ENCODE measurements at regions not wholly inside any gene's neighbourhood (a gene's known extent, or its start where the extent isn't known, plus 50 kb on each side); places are given as distances from the start of the nearest gene placed in this dataset.

GRCh38 chr10:78471723-78472550, 438.3 kb downstream of the RPS24 start:
- no peak overlapping the region for H3K27ac ChIP-seq

GRCh38 chr10:78472551-78472890, 438.9 kb downstream of the RPS24 start:
- Histone ChIP-seq H3K9me3 (no peaks in the 10 kb centered on the region), H3K27ac (no peak overlapping the region), H3K4me1 (no peaks in the 10 kb centered on the region), H3K4me3 (no peak overlapping the region), H3K27me3 (peaks cover 0 to 15% (median 0%) of the 10 kb centered on the region in 7 donors), H3K36me3 (no peaks in the 10 kb centered on the region)
- ATAC-seq, result no peak
- DNase-seq, result no peak
- intact Hi-C loops (cut with DNase I), result no loop called here
- 73 to 76% methylated on average over 7 of the region's 7 CpGs for WGBS, 2 donors
- no peak for TF ChIP-seq CTCF (IDR thresholded peaks at IDR 0.05)

More at GRCh38 chr10:78471723-78472550, 438.3 kb downstream of the RPS24 start:
- H3K9me3 ChIP-seq, result no peaks in the 10 kb centered on the region
- peaks cover 0 to 9% (median 0%) of the 10 kb centered on the region in 7 donors for H3K27me3 ChIP-seq
- TF ChIP-seq CTCF (IDR thresholded peaks at IDR 0.05), result no peak
- DNase-seq (no peak), ATAC-seq (no peak)
- no peak overlapping the region for H3K4me3 ChIP-seq
- no peaks in the 10 kb centered on the region for H3K4me1 ChIP-seq
- WGBS, 2 donors, result 80 to 86% methylated on average over 11 of the region's 11 CpGs
- intact Hi-C loops (cut with DNase I), result no loop called here
- no peaks in the 10 kb centered on the region for H3K36me3 ChIP-seq

GRCh38 chr10:78473006-78473405, 439.3 kb downstream of the RPS24 start:
- Histone ChIP-seq H3K4me3 (no peak overlapping the region), H3K27me3 (peaks cover 0 to 20% (median 0%) of the 10 kb centered on the region in 7 donors), H3K4me1 (no peaks in the 10 kb centered on the region), H3K36me3 (no peaks in the 10 kb centered on the region), H3K27ac (no peak overlapping the region), H3K9me3 (no peaks in the 10 kb centered on the region)
- intact Hi-C loops (cut with DNase I), result no loop called here
- no peak for TF ChIP-seq CTCF (IDR thresholded peaks at IDR 0.05)
- DNase-seq, result no peak
- ATAC-seq, result no peak
- WGBS, 2 donors, result 68 to 74% methylated on average over 7 of the region's 7 CpGs

GRCh38 chr10:78474743-78475142, 441.1 kb downstream of the RPS24 start:
- no peak for DNase-seq
- no peak for TF ChIP-seq CTCF (IDR thresholded peaks at IDR 0.05)
- H3K27me3 ChIP-seq, result peaks cover 0 to 28% (median 0%) of the 10 kb centered on the region in 7 donors
- no peaks in the 10 kb centered on the region for H3K9me3 ChIP-seq
- H3K36me3 ChIP-seq, result no peaks in the 10 kb centered on the region
- H3K4me1 ChIP-seq, result no peaks in the 10 kb centered on the region
- H3K27ac ChIP-seq, result no peak overlapping the region
- no peak for ATAC-seq
- no peak overlapping the region for H3K4me3 ChIP-seq
- intact Hi-C loops (cut with DNase I), result no loop called here
- 92 to 94% methylated on average over 3 of the region's 3 CpGs for WGBS, 2 donors
